GM21825 (cell line): ENCODE measurements at regions not wholly inside any gene's neighbourhood (a gene's known extent, or its start where the extent isn't known, plus 50 kb on each side); places are given as distances from the start of the nearest gene placed in this dataset.
"Not testable (repeated sequence)": the region's sequence is repeated elsewhere in the genome, so short reads cannot be mapped to it uniquely, and the experiment has no call there.

ENCODE experiments used
- ATAC-seq: cut with Tn5 transposase; IDR thresholded peaks from one replicate; pipeline ENCODE4 v1.9.1; 2021; ENCODE audit warnings: mild to moderate bottlenecking, moderate library complexity; ENCODE audit not compliant: unreplicated experiment

DNA sequence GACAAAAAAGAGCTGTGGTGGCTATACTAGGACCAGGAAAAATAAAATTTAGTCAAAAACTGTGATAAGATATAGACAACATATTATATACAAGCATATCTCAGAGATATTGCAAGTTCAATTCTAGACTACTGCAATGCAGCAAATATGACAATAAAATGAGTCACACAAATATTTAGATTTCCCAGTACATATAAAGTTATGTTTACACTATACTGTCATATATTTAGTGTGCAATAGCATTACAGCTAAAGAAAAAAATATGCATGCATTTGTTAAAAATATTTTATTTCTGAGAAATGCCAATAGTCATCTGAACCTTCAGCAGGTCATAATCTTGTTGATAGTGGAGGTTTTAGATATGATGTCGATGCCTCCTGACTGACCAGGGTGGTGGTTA is 72.1 kb downstream of the AKR1C4 start:
- no peak for ATAC-seq

GRCh38 chr10:5269791-5270190 is 73.2 kb downstream of the AKR1C4 start:
- no peak for ATAC-seq

DNA sequence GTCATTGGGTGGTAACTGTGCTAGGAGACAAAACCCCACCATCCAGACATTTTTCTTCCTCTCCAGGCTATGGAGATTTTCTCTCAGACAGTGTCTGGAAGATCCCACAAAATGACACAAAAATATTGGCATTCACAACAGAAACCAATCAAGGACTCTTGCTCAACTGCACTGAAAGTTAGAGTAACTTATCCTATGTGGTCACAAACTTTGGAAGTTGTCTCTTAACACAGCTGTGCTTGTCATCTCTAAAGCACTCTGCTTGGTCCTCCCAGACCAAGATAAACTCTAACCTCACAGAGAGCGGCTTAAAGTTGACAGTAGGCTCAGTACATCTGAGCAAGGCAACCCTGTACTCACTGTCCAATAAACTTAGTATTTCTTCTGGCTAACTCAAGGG is 74.9 kb downstream of the AKR1C4 start:
- no peak for ATAC-seq

GRCh38 chr10:5272065-5272803 is 75.6 kb downstream of the AKR1C4 start:
- no peak for ATAC-seq

- no peak for ATAC-seq
These were observed 78.2 kb downstream of the AKR1C4 start for GRCh38 chr10:5274795-5275194.

GRCh38 chr10:5281356-5281755 is 83.4 kb upstream of the UCN3 start:
- ATAC-seq: no peak

DNA sequence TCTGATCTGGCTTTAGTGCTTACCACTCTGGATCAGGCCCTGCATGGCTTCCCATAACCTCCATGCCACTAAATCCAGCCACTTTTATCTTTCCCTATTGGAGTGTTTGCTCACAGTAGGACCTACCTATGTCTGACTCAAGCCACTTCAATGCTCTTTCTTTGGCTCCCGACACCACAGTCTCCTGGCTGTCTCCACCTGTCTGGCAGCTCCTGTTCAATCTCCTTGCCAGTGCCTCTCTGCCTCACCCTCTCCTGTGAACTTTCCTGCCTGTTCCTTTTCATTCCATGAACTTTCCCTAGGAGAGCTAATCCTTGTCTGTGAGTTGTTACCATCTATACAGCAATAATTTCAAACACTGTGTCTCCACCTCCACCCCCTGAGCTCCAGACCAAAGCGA is 82.6 kb upstream of the UCN3 start:
- no peak for ATAC-seq

DNA sequence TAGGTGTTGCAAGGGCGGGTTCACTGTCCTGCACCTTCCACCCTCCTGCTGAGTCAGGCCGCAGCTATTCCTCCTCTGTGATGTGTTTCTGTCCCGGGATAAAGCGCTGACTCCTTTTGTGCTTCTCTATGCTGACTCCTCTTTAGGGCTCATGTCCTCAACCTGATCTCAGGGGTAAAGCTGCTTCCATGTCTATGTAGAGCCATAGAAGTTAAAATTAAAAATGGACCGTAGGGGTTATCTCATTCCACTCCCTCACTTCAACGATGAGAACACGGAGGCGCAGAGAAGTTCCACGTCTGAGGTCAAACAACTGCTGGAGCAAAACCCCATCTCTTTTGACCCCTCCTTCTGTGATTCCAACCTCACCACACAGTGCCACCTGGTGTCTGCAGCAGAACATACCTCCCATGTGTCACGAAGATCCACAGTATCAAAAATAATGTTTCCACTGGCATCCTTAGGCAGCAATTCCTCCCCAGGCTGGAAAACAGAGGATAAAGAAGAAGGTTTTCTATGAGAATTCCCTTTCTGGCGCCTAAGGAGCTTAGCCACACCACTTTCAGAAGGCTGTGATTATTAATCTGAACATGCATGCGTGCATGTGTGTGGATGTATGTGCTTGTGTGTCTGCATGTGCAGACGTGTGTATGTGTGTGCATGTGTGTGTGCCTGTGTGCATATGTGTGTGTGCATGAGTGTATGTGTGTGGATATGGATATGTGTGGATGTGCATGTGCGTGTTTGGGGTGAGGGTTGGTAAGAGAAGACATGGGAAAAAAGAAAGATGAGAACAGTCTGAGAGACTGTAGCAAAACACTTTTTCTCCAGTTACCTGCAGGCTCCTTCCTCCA is 81.2 kb upstream of the UCN3 start:
- ATAC-seq: peak; percentile 70

- no peak for ATAC-seq
These were observed 80.3 kb upstream of the UCN3 start for GRCh38 chr10:5284311-5285057.

DNA sequence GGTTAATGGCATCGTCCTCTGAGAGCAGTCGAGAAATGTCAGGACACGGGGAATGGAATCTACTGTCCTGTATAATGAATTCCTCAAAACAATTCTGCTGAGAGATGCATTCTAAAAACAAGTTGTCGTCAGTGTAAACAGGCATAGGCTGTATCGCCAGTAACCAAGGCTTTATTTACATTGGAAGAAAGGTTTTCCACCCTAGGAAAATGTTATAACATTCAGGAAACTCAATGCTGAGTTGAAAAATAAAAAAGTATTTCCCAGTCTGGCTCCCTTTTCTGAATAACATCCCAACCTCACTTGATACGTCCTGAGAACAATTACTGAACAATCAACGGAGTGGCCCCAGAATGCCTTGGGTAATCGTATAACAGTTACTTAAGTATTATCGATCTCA is 79.6 kb upstream of the UCN3 start:
- no peak for ATAC-seq

GRCh38 chr10:5288359-5288758 is 76.4 kb upstream of the UCN3 start:
- no peak for ATAC-seq

- not testable (repeated sequence) for ATAC-seq
These were observed 75.5 kb upstream of the UCN3 start for GRCh38 chr10:5289228-5289627.

GRCh38 chr10:5291501-5292195 is 73.1 kb upstream of the UCN3 start:
- peak; percentile 66 for ATAC-seq

- peak; percentile 10 for ATAC-seq
These were observed 72.5 kb upstream of the UCN3 start for GRCh38 chr10:5292196-5292735.

GRCh38 chr10:5292970-5293369 is 71.8 kb upstream of the UCN3 start:
- not testable (repeated sequence) for ATAC-seq

- no peak for ATAC-seq
These were observed 70.8 kb upstream of the UCN3 start for GRCh38 chr10:5293691-5294550.

DNA sequence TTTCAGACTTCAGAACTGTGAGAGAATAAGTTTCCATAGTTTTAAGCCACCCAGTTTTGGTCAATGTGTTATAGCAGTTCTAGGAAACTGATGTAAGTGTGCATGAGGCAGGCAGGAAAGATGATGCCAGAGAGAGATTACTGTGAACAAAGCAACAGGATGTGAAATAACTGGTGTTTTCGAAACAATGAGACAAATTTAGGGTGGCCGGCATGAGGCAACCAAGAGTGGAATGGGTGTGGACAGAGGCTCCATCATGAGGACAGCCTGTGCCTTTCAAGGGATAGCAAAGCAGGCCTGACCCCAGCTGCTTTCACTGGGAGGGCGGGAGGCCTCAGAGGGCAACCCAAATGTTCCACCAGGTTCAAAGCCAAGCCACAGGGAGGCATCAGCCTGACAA is 67.3 kb upstream of the UCN3 start:
- no peak for ATAC-seq

DNA sequence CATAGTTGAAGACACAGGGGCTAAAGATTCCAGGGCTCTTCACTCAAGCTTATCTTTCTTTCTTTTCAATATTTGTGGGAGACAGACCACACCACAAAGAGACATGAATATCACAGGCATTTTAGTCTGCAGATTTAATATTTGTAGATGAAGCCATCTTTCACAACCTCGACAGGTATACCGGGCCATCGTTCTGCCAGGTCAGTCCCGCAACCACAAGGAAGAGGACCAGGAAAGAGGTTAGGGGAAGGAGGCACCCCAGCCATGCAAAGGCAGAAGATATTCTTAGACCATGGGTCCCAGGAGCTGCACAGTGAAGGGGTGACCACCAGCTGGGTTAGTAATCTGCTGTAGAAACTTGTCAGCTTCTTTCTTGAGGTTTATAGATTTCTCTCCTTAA is 66.8 kb upstream of the UCN3 start:
- no peak for ATAC-seq

DNA sequence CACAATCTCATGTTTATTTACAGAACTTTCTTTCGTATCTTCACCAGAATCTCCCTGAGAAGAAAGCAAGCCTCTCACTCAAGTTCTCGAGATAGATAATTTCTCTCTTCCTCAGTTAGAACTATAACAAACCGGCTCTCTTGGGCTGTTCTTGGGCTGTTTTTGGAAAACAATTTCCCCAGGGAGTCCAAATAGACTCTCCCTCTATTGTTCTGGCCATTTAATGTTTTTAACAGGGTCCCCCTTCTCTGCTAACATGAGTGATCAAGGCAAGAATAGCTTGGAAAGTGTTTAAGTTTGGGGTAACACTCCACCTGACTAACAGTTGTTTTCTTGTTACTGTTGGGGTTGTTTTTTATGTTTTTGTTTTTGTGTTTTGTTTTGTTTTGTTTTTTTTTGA is 64.8 kb upstream of the UCN3 start:
- ATAC-seq: no peak

GRCh38 chr10:5303504-5303903 is 61.3 kb upstream of the UCN3 start:
- no peak for ATAC-seq
